Stomach (tissue), 8 donors: ENCODE measurements at regions not wholly inside any gene's neighbourhood (a gene's known extent, or its start where the extent isn't known, plus 50 kb on each side); places are given as distances from the start of the nearest gene placed in this dataset.

Experiments
- DNase-seq, 2 donors: peaks; one replicate each; pipeline versions ENCODE4 v3.0.0 to v3.0.0-alpha.2; 2013 to 2019
- H3K27ac ChIP-seq, 5 donors: fragments of 200-600 bp in 4 of 5; sonication (generic) in 4 of 5; one replicate each; pipeline ENCODE4 v1.5.1; 2013 to 2019; ENCODE audit warnings: mild to moderate bottlenecking in 1 of 5, moderate library complexity in 1 of 5
- H3K27me3 ChIP-seq, 3 donors: fragments of 200-600 bp; sonication (generic); one replicate each; pipeline ENCODE4 v1.5.1; 2017 to 2019; ENCODE audit warnings: mixed run types in 1 of 3
- H3K36me3 ChIP-seq, 4 donors: fragments of 200-600 bp; sonication (generic); 1 replicate in 3 of 4; 2 replicates in 1 of 4; pipeline ENCODE4 v1.5.1; 2016 to 2019
- H3K4me1 ChIP-seq, 4 donors: fragments of 200-600 bp; sonication (generic); one replicate each; pipeline ENCODE4 v1.5.1; 2016 to 2019
- H3K4me3 ChIP-seq, 4 donors: fragments of 200-600 bp; sonication (generic) in 3 of 4; one replicate each; pipeline ENCODE4 v1.5.1; 2016 to 2019; ENCODE audit warnings: mild to moderate bottlenecking in 1 of 4
- H3K9me3 ChIP-seq, 4 donors: fragments of 200-600 bp; sonication (generic); one replicate each; pipeline ENCODE4 v1.5.1; 2016 to 2019
- EP300 ChIP-seq: sonication (generic); formaldehyde crosslinking; IDR thresholded peaks from one replicate; pipeline ENCODE4 v1.6.1; 2017; ENCODE audit warnings: antibody characterized with exemption
- POLR2A ChIP-seq, 4 donors: fragments of 450-650 bp; IDR thresholded peaks; one replicate each; pipeline ENCODE4 v1.6.1; 2016; ENCODE audit warnings: antibody characterized with exemption in 4 of 4, control low read depth in 2 of 4, mild to moderate bottlenecking in 1 of 4, moderate library complexity in 1 of 4
- POLR2AphosphoS5 ChIP-seq, 3 donors: sonication (generic); formaldehyde crosslinking; IDR thresholded peaks; one replicate each; pipeline ENCODE4 v1.6.1; 2016; ENCODE audit warnings: antibody characterized with exemption in 3 of 3
- WGBS, 5 donors: extraction: QIAGEN DNeasy Blood & Tissue Kit in 3 of 5; methylation state at CpG; one replicate each; pipeline versions ENCODE4 v1.1.5 to v1.1.7; 2013 to 2018; 5-methylcytosine and 5-hydroxymethylcytosine counted together
- intact Hi-C: fragments of 100-400 bp; cut with DNase I; formaldehyde crosslinking; loops from one replicate; pipeline ENCODE4 v1.15.1; 2023; ENCODE audit warnings: low total_unique reads
- TF ChIP-seq, protein P1 (sequence below), 7 experiments: fragments of 450-650 bp in 4 of 7; fragments of 200-600 bp in 3 of 7; sonication (generic) in 3 of 7; IDR thresholded peaks; one replicate each; pipeline ENCODE4 v1.5.1; 2016 to 2019; ENCODE audit warnings: antibody characterized with exemption in 7 of 7, control low read depth in 2 of 7, mild to moderate bottlenecking in 1 of 7
- donor health status: healthy with polysubstance abuse.
- donor health status: Bipolar disorder and iron deficiency.
- donor health status: healthy.

GRCh38 chr7:340979-341694, 51.2 kb downstream of the FOXL3 start:
- DNase-seq = no peak
- Histone ChIP-seq H3K27me3 (peaks cover 0 to 11% (median 0%) of the 10 kb centered on the region in 3 donors), H3K27ac (peak overlapping the region; percentile 82 to 91 (median 87)), H3K36me3 (no peaks in the 10 kb centered on the region), H3K4me3 (peak overlapping the region in 2 of 4 donors; percentile 13 to 16), H3K4me1 (peaks cover 20 to 48% (median 43%) of the 10 kb centered on the region in 4 donors), H3K9me3 (no peaks in the 10 kb centered on the region)
- WGBS, 5 donors = 43 to 73% (median 54%) methylated on average over 15 to 30 of the region's 30 CpGs
- TF ChIP-seq, protein P1, sequence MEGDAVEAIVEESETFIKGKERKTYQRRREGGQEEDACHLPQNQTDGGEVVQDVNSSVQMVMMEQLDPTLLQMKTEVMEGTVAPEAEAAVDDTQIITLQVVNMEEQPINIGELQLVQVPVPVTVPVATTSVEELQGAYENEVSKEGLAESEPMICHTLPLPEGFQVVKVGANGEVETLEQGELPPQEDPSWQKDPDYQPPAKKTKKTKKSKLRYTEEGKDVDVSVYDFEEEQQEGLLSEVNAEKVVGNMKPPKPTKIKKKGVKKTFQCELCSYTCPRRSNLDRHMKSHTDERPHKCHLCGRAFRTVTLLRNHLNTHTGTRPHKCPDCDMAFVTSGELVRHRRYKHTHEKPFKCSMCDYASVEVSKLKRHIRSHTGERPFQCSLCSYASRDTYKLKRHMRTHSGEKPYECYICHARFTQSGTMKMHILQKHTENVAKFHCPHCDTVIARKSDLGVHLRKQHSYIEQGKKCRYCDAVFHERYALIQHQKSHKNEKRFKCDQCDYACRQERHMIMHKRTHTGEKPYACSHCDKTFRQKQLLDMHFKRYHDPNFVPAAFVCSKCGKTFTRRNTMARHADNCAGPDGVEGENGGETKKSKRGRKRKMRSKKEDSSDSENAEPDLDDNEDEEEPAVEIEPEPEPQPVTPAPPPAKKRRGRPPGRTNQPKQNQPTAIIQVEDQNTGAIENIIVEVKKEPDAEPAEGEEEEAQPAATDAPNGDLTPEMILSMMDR (IDR thresholded peaks at IDR 0.05) = no peak
- no peak for TF ChIP-seq POLR2A (IDR thresholded peaks at IDR 0.05)
- TF ChIP-seq EP300 = no peak
- no peak for TF ChIP-seq POLR2AphosphoS5 (IDR thresholded peaks at IDR 0.05)
- intact Hi-C loops = no loop called here

DNA sequence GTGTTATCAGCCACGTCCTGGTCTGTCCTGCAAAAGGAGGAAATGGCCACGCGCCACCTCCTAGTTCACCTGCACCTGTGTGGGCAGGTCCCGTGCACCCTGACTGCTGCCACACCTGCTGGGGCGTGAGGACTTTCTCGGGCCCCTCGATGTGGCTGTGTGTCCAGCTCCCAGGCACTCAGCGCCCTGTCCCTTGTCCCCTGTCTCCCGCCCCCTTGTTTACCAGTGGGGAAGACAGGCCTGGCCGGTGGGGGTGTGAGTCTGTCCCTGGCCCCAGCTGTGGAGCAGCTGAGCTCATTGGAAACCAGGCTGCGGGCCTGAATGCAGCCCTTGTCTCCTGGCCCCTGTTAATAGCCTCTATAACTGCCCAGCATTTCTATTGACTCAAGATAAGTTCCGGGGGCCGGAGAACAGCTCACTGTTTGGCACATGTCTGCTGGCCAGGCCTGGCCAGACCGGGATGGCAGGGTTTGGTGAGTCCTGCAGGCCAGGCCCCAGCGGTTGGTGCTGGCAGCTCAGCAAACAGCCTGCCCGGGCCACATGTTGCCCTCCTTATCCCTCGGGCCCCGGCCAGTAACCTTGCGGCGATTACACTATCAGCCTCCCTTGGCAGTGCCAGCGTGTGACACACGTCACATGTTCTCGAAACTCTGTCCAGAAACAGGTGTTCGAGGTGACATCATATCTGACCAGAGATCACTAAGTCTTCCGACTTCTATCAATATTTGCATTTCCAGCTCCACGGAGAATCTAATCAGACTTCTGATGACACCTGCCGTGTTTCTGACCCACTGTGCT, 52.1 kb downstream of the FOXL3 start:
- intact Hi-C loops = no loop called here
- H3K4me1 ChIP-seq = peaks cover 20 to 48% (median 43%) of the 10 kb centered on the region in 4 donors
- peak overlapping the region; percentile 82 to 91 (median 87) for H3K27ac ChIP-seq
- peak; percentile 90 to 97 for DNase-seq
- TF ChIP-seq EP300 (no peak), POLR2AphosphoS5 (IDR thresholded peaks at IDR 0.05) (peak in 2 of 3 donors; percentile 84 to 93), POLR2A (IDR thresholded peaks at IDR 0.05) (peak in 1 of 4 donors; percentile 17)
- TF ChIP-seq, protein P1 (IDR thresholded peaks at IDR 0.05) = peak in 2 of 7 experiments; percentile 15 to 35
- H3K36me3 ChIP-seq = no peaks in the 10 kb centered on the region
- peaks cover 0 to 11% (median 0%) of the 10 kb centered on the region in 3 donors for H3K27me3 ChIP-seq
- peak overlapping the region in 1 of 4 donors; percentile 16 for H3K4me3 ChIP-seq
- H3K9me3 ChIP-seq = no peaks in the 10 kb centered on the region
- 31 to 64% (median 46%) methylated on average over 23 to 27 of the region's 27 CpGs for WGBS, 5 donors

DNA sequence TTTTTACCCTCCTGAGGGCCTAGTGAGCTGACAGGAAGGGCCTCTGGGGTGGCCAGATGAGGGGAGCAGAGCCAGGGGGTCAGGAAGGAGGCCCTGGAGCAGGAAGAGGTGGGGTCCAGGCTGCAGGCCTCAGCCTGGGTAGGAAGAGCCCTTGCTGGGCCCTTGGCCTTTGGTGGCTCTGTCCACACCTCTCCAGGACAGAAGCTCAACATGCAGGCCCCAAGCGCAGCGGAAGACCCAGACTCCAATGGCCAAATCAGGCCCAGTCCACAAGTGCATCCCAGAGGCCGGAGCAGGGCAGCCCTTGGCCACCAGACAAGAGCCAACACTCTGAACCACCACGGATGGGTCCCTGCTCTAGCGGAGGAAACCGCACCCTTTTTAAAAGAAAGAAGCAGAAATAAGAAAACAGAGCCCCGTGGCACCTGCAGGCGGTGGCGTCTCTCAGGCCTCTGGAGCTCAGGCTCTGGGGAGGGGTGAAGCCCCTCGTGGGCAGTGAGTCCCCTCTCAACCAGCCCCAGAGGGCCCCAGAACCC, 52.8 kb downstream of the FOXL3 start:
- Histone ChIP-seq H3K27ac (peak overlapping the region; percentile 82 to 91 (median 87)), H3K4me1 (peaks cover 20 to 48% (median 40%) of the 10 kb centered on the region in 4 donors), H3K9me3 (no peaks in the 10 kb centered on the region), H3K4me3 (no peak overlapping the region), H3K27me3 (peaks cover 0 to 11% (median 0%) of the 10 kb centered on the region in 3 donors), H3K36me3 (no peaks in the 10 kb centered on the region)
- TF ChIP-seq POLR2A (IDR thresholded peaks at IDR 0.05) (no peak), POLR2AphosphoS5 (IDR thresholded peaks at IDR 0.05) (no peak), EP300 (no peak)
- TF ChIP-seq, protein P1 (IDR thresholded peaks at IDR 0.05) = no peak
- DNase-seq = peak in 1 of 2 donors; percentile 29
- intact Hi-C loops = no loop called here
- 50 to 63% (median 57%) methylated on average over 9 to 10 of the region's 10 CpGs for WGBS, 5 donors

GRCh38 chr7:343227-343822, 53.4 kb downstream of the FOXL3 start:
- no peaks in the 10 kb centered on the region for H3K36me3 ChIP-seq
- no peak for TF ChIP-seq EP300
- no peak for TF ChIP-seq POLR2A (IDR thresholded peaks at IDR 0.05)
- TF ChIP-seq POLR2AphosphoS5 (IDR thresholded peaks at IDR 0.05) = no peak
- TF ChIP-seq, protein P1 (IDR thresholded peaks at IDR 0.05) = no peak
- H3K4me1 ChIP-seq = peaks cover 20 to 48% (median 40%) of the 10 kb centered on the region in 4 donors
- no peak overlapping the region for H3K4me3 ChIP-seq
- H3K27me3 ChIP-seq = peaks cover 0 to 11% (median 0%) of the 10 kb centered on the region in 3 donors
- 45 to 75% (median 60%) methylated on average over 29 to 33 of the region's 33 CpGs for WGBS, 5 donors
- no peaks in the 10 kb centered on the region for H3K9me3 ChIP-seq
- peak overlapping the region; percentile 82 to 91 (median 87) for H3K27ac ChIP-seq
- intact Hi-C loops = no loop called here
- DNase-seq = peak in 1 of 2 donors; percentile 65
